Fibroblast of peridontal ligament (primary cell): ENCODE measurements at regions not wholly inside any gene's neighbourhood (a gene's known extent, or its start where the extent isn't known, plus 50 kb on each side); places are given as distances from the start of the nearest gene placed in this dataset.
A peak's percentile ranks its signal among the peaks of the same experiment; 100 is the strongest.

Source experiments
- DNase-seq: peaks from one replicate; pipeline ENCODE4 v3.0.0-alpha.2; 2010; ENCODE audit errors: extremely low read depth

DNA sequence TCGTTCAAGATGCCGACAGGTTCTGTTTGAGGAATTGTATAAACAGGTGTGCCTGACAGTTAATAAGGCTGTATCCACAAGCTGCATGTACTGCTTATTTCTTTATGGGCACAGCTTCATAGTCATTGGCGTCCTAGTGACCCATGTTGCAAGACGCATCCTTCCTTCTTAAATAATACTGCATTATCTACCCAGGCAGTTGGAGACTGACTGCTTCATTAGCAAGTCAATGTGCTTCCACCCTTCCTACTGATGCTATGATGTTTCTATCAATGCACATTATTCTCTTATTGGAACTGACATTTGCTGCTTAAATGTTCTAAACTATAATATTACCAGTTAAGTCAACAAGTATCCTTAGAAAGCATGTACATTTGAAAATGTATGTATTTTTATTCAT lies 950.0 kb upstream of the MIR17HG start:
- DNase-seq: no peak

DNA sequence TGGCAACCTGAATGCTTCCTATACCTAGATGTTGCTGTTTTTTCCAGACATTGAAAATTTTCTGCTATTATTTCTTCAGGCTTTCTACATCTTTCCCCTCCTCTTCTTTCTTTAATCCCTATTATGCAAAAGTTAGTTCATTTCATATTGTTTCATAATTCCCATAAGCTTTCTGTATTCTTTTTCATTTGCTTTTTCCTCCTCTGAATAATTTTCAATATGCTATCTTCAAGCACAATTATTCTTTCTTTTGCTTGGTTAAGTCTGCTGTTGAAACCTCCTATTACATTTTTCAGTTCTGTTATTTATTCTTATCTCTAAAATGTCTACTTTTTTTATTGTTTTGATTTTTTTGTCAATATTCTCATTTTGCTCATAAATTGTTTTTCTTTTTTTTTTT lies 947.1 kb upstream of the MIR17HG start:
- DNase-seq: no peak

DNA sequence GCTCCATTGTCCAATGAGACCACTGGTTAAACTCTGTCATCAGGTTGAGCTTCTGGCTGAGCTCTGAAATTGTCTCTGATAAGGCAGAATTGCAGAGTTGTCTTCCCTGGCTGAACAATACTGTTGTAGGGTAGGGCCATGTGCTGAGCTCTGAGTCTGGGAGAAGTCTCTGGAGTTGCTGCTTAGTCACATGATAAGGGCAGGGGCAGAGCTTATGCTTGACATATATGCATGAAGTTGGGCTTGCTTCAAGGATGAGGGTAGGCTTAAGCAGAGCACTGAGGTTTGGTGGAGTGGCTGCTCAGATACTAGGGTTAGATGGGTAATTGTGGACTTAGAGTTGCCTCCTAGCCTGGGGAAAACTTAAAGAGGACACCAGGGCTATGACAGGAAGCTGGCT lies 946.3 kb upstream of the MIR17HG start:
- no peak for DNase-seq

DNA sequence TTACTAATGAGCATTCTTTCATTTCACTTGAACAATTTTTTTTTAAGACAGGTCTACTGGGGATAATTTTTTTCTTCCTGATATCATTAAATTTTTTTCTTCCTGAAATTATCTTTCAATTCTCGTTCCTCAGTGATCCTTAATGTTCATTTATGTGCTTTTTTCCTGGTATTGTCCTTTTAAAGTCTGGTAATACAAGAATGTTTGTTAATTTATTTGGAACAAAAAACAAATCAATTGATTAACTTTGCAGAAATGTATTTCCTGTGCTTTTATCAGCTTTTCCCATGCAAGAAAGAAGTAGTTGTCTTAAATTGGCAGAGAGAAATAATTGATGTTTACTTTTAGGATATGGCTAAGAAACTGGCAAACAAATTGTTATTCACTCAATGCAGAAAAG lies 945.4 kb upstream of the MIR17HG start:
- no peak for DNase-seq

DNA sequence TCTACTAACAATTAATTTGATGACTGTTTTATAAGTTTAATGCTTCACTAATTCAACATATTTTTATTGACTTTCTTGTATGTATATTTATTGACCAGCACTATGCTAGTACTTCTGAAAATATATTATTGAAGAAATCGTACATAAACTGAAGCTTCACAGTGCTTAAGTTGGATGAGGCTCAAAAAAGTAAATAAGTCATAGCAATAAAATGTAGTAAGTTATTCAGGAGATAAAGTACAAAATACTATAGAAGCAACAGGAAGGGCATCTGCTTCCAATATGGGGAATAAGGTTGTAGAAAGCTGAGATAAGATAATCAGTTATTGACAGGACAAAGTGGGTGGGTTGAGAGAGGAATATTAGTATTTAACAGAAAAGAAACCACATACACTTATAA lies 944.9 kb upstream of the MIR17HG start:
- no peak for DNase-seq

DNA sequence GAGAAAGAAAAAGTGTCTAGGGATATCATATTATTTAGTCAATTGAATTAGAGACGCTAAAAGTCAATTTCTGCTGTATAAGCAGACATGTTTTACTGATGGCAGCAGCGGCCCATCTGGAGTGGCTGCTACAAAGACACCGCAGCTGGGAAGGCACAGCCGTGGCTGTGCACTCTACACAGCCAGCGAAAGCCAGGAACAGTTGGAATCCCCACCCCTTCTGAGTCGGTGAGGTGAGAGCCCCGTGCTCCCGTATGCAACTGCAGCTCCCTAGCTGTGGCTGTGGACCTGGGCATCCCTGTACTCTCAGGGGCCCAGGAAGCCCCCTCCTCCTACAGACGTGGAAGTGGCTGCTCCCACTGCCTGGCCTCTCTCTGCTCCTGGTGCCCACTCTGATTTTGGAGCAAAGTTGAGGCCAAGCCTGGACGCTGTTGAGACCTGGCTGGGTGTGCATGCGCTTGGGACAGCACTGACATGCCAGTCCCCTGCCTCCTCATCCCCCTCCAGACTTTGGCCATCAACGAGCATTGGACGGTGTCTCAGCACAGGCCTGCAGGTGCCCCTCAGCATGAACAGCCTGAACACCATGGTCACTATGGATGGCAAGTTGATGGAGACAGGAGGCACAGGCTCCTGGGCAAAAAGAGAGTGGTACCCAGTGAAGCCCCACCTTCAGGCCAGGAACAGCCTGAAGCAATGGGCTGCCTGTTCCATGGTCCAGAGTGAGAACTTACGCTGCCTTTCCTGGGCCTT lies 944.0 kb upstream of the MIR17HG start:
- DNase-seq: no peak

DNA sequence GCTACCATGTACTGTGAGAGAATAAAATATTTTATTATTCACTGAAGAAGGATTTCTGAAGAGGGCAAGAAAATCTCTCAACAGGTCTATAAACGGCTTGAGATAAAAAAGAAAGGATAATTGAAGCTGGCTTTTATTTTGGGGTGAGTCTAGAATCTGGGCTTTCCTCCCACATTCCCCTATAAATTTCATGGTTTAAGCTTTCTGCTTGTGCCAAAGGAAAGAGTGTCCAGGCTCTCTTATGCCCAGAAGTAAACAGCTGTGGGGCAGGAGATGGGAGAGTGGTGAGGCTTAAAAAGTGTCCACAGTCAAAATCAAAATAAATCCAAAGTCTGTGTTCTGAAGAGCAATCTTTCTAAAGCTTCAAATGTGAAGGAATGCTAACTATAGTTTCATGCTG lies 942.2 kb upstream of the MIR17HG start:
- no peak for DNase-seq

DNA sequence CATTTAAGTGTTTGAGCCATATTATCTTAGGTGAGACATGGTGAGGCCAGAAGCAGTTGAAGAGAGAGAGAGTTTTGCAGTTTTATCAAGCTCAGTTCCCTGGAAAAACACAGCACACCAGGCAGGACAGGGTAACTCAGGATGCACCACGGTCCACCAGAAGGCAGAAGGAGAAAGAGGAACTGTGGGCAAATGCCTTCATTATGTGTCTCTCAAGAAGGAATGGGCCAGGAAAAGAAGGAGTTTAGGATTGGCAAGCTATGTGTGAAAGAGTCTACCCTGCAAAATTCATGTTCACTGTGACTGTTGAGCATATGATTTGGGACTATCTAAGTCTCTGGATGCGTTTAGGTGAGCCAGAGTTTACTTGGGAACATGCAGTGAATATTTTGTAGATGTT lies 934.5 kb upstream of the MIR17HG start:
- DNase-seq: no peak

DNA sequence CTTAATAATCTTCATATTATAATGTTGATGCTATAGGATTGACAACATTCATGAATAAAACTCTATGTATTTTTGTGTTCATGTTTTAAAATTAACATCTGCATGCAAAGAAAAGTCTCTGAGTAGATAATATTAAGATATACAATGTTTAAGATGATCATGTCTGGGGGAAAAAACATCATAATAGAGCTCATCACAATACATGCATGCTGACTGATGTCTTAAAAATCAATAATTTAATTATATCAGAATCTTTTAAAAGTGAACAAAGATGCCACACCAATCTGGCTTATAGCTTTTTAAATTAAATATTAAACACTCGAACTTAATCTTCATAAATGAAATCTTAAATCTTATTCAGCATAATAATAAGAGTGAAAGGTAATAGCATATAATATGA lies 933.9 kb upstream of the MIR17HG start:
- no peak for DNase-seq

DNA sequence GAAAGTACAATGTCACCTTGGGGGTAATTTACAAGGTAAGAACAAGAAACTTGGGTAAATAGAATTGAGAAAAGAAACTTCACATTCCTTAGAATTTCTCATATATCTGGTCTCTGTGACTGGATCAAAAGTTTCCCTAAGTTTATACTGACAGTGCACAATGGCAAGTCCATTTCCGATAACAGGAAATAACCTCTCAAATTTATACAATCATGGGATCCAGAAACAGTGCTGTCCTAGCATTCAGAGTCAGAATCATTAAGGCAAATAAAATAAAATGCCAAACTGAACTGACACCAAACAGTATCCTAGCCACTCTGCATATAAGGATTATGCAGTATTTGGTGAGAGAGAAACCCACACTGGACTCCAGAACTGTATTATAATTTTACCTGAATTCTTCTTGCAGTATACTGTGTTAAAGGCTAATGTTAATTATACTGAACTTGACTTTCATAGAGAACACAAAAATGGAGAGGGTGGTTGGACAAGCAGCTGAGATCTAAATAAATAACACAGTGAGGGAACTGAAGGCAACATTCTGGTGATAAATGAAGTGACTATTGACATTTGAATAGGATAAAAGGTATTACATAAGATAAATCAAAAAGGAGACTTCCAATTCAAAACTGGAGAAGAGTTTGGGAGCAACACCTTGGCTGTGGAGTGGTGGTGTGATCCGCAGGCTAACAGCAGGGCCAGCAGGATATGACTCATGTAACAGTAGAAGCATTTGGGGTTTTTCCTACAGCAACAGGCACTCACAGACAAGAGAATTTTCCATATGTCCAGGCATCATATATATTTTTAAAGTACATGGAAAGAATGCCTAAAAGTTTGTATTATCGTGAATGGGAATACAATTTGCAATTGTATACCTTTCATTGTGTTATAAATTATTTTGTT lies 932.5 kb upstream of the MIR17HG start:
- DNase-seq: peak; percentile 53

DNA sequence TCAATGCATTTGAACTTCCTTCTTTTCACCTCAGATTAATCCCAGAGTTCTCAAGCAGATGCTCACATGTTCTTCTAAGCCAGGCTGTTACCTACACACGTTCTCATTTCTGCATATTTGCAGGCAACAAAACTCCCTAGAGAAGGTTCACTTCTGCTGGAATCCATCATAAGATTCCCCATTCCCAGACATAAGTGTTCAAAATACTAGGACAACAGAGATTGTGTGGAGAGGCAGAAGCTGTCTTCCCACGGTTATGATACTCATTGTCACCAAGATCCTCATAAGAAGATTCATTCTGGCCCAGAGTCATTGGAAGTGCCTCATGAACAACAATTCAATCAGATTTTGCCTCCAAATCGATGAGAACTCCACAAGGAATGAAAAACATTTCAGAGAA lies 931.6 kb upstream of the MIR17HG start:
- no peak for DNase-seq

DNA sequence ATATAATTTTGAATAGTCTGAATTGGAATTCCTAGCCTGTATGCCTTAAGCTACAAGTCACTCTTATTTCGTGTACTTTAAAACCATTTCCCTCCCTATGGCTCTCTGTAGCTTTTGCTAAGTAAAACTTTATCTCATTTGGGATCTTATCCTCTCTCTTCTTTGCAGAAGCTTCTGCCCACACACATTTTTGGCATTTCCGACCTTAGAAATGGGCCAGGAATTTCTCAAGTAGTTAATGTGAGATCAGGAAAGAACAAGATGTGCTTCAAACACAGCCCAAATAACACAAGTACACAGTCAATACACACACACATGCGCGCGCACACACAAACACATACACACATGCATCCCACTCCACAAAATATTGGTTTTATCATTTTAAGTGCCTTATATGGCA lies 931.0 kb upstream of the MIR17HG start:
- peak; percentile 16 for DNase-seq

DNA sequence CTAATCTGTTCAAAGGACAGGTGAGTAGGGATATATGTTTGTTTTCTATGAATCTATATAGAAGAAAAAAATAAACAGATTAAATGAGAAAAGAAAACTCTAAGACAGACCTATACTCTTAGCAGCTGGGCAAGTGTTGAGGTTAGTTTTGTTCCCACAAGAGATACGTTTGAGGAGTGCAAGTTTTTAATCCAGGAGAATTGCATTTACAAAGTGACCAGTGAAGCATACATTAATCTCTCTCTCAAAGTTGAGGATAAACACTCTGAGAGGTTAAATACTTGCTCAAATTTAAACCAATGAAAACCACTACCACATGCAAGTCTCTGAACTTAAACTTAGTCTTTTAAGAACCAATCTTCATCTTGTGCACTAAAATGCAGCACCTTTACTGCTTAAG lies 930.5 kb upstream of the MIR17HG start:
- no peak for DNase-seq

DNA sequence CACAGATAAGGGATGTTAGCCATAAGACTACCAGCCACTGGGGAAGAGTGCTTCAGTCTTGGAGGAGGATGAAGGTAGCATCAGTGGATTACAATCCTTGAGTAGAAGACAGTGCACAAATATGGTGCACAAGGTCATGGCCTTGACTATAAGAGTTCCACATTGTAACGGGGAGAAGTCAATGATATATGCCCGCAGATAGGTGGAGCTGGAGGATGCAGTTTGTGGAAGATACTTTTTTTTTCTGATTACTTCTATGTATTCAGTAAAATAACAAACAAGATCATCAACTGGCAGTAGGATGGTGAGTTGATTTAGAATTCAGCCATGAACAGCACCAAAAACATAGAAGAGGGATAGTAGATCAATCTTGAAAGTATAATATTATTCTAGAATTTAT lies 926.8 kb upstream of the MIR17HG start:
- DNase-seq: peak; percentile 31

DNA sequence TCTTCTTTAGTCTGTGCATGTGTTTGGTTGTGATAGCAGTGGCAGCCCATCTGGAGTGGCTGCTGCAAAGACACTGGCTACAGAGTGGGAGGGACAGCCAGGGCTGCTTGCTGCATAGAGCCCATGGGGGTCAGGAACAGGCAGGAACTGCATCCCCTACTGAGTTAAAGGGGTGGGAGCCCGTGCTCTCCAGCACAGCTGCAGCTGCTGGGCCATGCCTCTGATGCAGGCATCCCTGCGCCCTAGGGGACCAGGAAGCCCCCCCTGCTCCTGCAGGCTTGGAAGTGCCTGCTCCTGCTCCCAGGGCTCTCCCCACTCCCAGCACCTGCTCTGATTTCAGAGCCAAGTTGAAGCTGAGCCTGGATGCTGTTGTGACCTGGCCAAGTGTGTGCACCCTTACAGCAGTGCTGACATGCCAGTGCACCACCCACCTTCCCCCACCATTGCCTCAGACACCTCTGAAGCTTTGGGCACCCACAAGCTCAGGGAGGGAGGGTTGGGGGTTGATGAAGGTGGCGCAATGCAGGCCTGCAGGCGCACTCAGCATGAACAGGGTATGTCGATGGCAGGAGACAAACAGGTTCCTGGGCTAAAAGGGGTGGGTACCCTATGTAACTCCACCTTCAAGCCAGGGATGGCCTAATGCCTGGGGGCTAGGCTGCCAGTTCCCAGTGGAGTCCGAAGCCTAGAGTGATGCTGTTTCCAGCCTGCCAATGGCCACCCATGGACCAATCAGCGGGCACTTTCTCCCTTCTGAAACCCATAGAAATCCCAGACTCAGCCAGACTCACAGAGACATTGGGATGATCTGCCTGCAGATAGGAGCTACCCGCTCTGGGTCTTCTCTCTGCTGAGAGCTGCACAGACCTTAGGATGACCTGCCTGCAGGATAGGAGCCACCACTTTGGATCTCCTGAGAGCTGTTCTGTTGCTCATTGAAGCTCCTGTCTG lies 919.9 kb upstream of the MIR17HG start:
- no peak for DNase-seq

DNA sequence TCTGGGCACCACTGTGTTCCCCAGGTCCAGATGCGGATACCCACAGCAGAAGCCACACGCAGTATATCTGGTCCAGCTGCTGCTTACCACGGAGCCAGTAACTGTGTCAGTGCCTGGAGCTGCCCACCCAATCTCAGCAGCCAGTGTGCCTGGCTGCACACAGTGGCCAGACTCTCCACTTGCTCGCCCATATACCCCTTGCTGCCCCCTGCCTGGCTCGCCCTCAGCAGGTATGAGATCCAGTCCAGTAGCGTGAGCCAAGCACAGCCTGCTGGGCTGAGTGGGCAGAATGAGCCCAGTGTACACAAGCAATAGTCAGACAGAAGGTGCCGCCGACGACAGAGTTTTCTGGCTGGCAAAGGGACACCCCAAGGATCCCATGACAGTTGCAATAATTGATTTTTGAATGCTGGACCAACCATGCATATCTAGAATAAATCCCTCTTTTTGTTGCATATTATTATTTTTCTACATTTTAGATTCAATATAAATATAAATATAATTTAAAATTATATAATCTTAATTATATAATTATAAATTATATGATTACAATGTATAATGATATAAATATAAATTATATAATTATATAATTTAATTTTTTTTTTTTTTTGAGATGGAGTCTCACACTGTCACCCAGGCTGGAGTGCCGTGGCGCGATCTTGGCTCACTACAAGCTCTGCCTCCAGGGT lies 918.8 kb upstream of the MIR17HG start:
- no peak for DNase-seq

DNA sequence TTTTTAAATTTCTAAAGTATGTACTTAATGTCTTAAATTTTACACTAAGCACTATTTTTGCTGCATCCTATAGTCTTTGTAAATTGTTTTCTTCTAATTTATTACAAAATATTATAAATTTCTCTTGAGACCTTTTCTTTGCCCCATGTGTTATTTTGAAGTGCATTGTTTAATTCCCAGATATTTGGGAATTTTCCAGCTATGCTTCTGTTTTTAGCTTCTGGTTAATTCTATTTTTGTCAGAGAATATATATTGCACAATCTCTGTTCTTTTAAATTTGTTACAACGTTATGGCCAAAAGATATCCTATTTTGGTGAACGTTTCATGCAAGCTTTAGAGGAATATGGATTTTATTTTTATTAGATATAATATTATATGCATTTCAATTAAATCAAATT lies 917.4 kb upstream of the MIR17HG start:
- DNase-seq: peak; percentile 11

DNA sequence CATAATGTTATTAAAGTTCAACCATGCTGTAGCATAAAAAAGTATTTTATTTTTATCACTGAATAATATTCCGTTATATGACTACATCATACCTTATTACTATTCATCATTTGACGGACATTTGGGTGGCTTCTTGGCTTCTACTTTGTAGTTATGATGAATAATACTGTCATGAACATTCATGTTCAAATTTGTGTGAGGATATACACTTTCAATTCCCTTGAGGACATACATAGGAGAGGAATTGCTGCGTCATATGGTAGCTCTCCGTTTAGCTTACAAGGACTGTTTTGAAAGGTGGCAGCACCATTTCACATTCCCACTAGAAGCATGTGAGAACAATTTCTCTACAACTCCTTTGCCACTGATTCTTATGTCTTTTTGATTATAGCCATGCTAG lies 910.8 kb upstream of the MIR17HG start:
- no peak for DNase-seq

DNA sequence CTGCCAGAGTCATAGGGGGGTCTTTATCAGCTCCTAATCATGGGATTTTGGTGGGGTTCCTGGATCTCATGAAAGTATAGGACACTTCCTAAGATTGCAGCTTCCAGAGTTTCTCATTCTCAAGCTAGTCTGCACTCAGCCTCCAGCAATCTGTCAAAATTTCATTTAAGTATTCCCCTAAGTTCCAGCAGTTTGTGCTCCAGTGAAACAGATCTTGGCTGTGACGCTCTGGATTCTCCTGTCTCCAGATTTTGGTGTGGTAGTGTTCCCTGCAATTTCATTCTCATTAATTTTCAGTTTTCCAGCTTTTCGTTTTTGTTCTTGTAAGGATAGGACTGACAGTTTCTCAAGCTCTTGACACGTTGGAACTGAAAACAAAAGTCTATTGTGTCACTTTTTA lies 908.9 kb upstream of the MIR17HG start:
- no peak for DNase-seq

DNA sequence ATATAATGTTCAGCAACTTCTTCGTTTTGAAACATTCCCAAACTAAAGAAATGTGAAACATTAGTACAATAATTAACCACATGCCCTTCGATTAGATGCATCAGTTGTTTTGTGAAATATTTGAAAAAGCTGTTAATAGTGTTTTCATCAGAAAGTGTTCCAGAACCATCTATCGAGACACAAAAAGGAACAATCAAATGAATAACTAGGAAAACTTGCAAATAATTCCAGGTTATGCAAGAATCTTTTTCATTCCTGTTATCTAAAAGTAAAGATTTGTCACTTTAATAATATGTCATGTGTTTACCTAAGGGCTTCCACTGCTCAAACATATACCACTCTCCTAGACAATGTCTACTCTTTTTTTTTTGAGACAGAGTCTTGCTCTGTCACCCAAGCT lies 904.2 kb upstream of the MIR17HG start:
- DNase-seq: no peak

DNA sequence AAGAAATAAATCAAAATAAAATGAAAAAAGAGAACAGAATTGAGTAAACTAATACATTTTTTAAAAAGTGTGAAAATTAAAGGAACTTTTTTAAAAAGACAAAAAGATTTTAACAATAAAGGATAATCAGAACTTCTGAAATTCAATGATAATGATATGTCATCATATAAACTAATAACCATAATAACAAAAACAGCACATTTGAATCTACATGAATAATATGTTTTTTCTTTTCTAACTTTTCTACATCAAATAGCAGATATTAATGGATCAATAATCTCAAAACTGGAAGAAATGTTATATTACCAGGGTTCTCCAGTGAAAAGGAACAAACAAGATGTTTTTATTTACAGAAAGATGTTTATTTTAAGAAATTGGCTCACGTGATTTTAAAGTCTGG lies 903.3 kb upstream of the MIR17HG start:
- no peak for DNase-seq

DNA sequence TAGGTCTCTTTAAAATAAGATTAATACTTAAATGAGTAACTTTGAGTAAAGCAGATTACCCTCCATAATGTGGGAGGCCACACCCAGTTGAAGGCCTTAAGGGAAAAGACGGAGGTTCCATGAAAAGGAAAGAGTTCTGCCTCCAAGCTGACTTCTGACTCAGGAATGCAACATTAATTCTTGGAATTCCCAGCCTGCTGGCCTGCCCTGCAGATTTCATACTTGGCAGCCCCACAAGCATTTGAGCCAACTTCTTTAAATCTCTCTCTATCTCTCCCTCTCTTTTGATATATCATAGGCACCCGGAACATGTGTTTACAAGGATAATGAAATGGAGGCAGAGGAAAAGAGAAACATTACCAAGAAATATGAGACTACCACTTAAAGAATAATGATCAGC lies 902.3 kb upstream of the MIR17HG start:
- peak; percentile 95 for DNase-seq
